ENCODE measurements at regions not wholly inside any gene's neighbourhood (a gene's known extent, or its start where the extent isn't known, plus 50 kb on each side); places are given as distances from the start of the nearest gene placed in this dataset.

- TF ChIP-seq CTCF (IDR thresholded peaks at IDR 0.05; ENCODE audit: control insufficient read depth, extremely low read depth, insufficient read depth): no peak
- no peak for DNase-seq (ENCODE audit: low read depth)
- no peak overlapping the region for H3K4me3 ChIP-seq (ENCODE audit: low read depth, low read length)
Measured at GRCh38 chr12:61009192-61009591, 1251.0 kb upstream of the USP15 start.

GRCh38 chr12:61011767-61012423 lies 1248.3 kb upstream of the USP15 start:
- DNase-seq (ENCODE audit: low read depth): no peak
- no peak overlapping the region for H3K4me3 ChIP-seq (ENCODE audit: low read depth, low read length)
- no peak for TF ChIP-seq CTCF (IDR thresholded peaks at IDR 0.05; ENCODE audit: control insufficient read depth, extremely low read depth, insufficient read depth)

GRCh38 chr12:61018571-61018970 lies 1241.6 kb upstream of the USP15 start:
- no peak for DNase-seq (ENCODE audit: low read depth)
- H3K4me3 ChIP-seq (ENCODE audit: low read depth, low read length): no peak overlapping the region
- TF ChIP-seq CTCF (IDR thresholded peaks at IDR 0.05; ENCODE audit: control insufficient read depth, extremely low read depth, insufficient read depth): no peak

- H3K4me3 ChIP-seq (ENCODE audit: low read depth, low read length): no peak overlapping the region
- DNase-seq (ENCODE audit: low read depth): no peak
- no peak for TF ChIP-seq CTCF (IDR thresholded peaks at IDR 0.05; ENCODE audit: control insufficient read depth, extremely low read depth, insufficient read depth)
Measured at GRCh38 chr12:61023231-61023630, 1237.0 kb upstream of the USP15 start.

GRCh38 chr12:61029516-61029915 lies 1230.7 kb upstream of the USP15 start:
- TF ChIP-seq CTCF (IDR thresholded peaks at IDR 0.05; ENCODE audit: control insufficient read depth, extremely low read depth, insufficient read depth): no peak
- no peak for DNase-seq (ENCODE audit: low read depth)
- no peak overlapping the region for H3K4me3 ChIP-seq (ENCODE audit: low read depth, low read length)

GRCh38 chr12:61037792-61038191 lies 1222.4 kb upstream of the USP15 start:
- no peak for TF ChIP-seq CTCF (IDR thresholded peaks at IDR 0.05; ENCODE audit: control insufficient read depth, extremely low read depth, insufficient read depth)
- no peak overlapping the region for H3K4me3 ChIP-seq (ENCODE audit: low read depth, low read length)
- no peak for DNase-seq (ENCODE audit: low read depth)

GRCh38 chr12:61043838-61044237 lies 1216.4 kb upstream of the USP15 start:
- H3K4me3 ChIP-seq (ENCODE audit: low read depth, low read length): no peak overlapping the region
- DNase-seq (ENCODE audit: low read depth): no peak
- no peak for TF ChIP-seq CTCF (IDR thresholded peaks at IDR 0.05; ENCODE audit: control insufficient read depth, extremely low read depth, insufficient read depth)
